Thymus (tissue), 11 donors: ENCODE measurements at regions not wholly inside any gene's neighbourhood (a gene's known extent, or its start where the extent isn't known, plus 50 kb on each side); places are given as distances from the start of the nearest gene placed in this dataset.

Source experiments
- DNase-seq, 9 donors: peaks; one replicate each; pipeline ENCODE4 v3.0.0-alpha.2; 2013; ENCODE audit warnings: low spot score in 9 of 9, low read depth in 6 of 9, missing footprints in 1 of 9
- H3K27ac ChIP-seq, 2 donors: one replicate each; pipeline ENCODE4 v1.5.1; 2013; ENCODE audit warnings: control low read depth in 1 of 2, low read depth in 1 of 2, low read length in 1 of 2, mild to moderate bottlenecking in 1 of 2, moderate library complexity in 1 of 2
- H3K27me3 ChIP-seq, 2 donors: one replicate each; pipeline ENCODE4 v1.5.1; 2013; ENCODE audit warnings: low read length in 1 of 2; ENCODE audit not compliant: control insufficient read depth in 2 of 2, insufficient read depth in 1 of 2
- H3K36me3 ChIP-seq, 2 donors: one replicate each; pipeline ENCODE4 v1.5.1; 2013; ENCODE audit warnings: low read length in 1 of 2, mild to moderate bottlenecking in 1 of 2, moderate library complexity in 1 of 2; ENCODE audit not compliant: control insufficient read depth in 2 of 2, insufficient read depth in 2 of 2
- H3K4me1 ChIP-seq, 2 donors: one replicate each; pipeline ENCODE4 v1.5.1; 2013; ENCODE audit warnings: low read length in 2 of 2; ENCODE audit not compliant: control insufficient read depth in 2 of 2, insufficient read depth in 2 of 2
- H3K4me3 ChIP-seq, 2 donors: one replicate each; pipeline ENCODE4 v1.5.1; 2013; ENCODE audit warnings: low read length in 2 of 2, control low read depth in 1 of 2, mild to moderate bottlenecking in 1 of 2
- H3K9me3 ChIP-seq, 2 donors: one replicate each; pipeline ENCODE4 v1.5.1; 2013; ENCODE audit warnings: low read length in 1 of 2, mild to moderate bottlenecking in 1 of 2; ENCODE audit not compliant: control insufficient read depth in 2 of 2, insufficient read depth in 1 of 2
- WGBS: extraction: QIAGEN DNeasy Blood & Tissue Kit; methylation state at CpG from one replicate; pipeline ENCODE4 v1.1.7; 2013; 5-methylcytosine and 5-hydroxymethylcytosine counted together
- donor health status: healthy.

GRCh38 chr13:40167327-40167726 is 499.1 kb downstream of the FOXO1 start:
- no peak overlapping the region for H3K4me3 ChIP-seq
- H3K36me3 ChIP-seq: no peaks in the 10 kb centered on the region
- WGBS: 94% methylated on average over 6 of the region's 6 CpGs
- no peak for DNase-seq
- peaks cover 5 to 10% of the 10 kb centered on the region in 2 donors for H3K27me3 ChIP-seq
- H3K27ac ChIP-seq: no peak overlapping the region
- no peaks in the 10 kb centered on the region for H3K9me3 ChIP-seq
- peaks cover 0 to 9% of the 10 kb centered on the region in 2 donors for H3K4me1 ChIP-seq

DNA sequence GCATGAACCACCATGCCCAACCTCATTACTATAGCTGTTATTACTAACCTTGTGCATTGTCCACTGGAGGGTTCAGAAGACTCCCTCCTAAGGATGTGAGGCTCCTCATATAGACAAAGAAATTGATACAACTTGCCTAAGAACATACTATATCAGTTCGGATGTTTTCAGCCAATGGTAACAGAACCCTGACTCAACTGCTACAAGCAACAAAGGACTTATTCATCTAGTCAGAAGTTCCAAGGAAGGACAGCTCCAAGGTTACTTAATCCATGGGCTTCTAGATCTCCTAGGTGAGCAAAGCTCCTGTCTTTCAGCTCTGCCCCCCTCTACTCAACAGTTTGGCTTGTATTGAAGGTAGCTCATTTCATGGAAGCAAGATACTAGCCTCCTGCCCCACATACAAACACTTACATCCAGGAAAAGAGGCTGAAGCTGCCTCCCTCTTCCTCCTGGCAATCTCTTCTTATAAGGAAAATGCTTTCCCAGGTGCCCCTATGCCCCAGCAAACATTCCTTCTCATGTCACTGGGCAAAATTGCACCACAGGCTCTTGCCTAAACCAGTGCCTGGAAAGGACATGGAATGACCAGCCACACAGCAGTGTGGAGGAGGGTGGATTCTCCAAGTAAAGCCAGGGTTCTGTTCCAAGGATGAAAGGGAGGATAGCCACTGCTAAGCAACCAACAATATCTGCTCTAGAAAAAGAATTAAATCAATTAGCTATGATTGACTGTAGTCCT is 497.8 kb downstream of the FOXO1 start:
- Histone ChIP-seq H3K4me3 (no peak overlapping the region), H3K36me3 (no peaks in the 10 kb centered on the region)
- WGBS: 98% methylated on average over 1 of the region's 1 CpG

DNA sequence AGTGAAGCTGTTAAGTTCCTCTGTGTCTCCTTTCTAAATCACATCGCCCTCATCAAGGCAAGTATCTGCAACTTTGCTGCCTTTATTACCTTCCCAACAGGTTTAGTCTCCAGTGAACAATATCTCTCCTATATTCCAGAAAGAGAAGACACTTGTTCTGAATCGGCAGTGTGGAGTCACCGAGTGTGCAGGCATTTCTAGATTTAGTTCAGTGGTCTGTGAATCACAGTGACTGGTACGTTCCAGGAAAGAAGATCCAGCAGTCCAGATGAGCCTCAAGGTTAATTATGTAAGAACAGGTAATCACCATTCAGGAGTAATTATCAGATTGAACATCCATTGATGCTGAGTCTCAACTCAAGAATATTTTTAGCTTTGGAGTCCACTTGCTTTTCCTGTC is 497.0 kb downstream of the FOXO1 start:
- no peak overlapping the region for H3K27ac ChIP-seq
- H3K27me3 ChIP-seq: peaks cover 10 to 13% of the 10 kb centered on the region in 2 donors
- no peak for DNase-seq
- H3K4me1 ChIP-seq: peaks cover 0 to 14% of the 10 kb centered on the region in 2 donors
- no peak overlapping the region for H3K4me3 ChIP-seq
- no peaks in the 10 kb centered on the region for H3K36me3 ChIP-seq
- H3K9me3 ChIP-seq: no peaks in the 10 kb centered on the region
- 97% methylated on average over 4 of the region's 4 CpGs for WGBS

More for the DNA sequence above, 497.8 kb downstream of the FOXO1 start:
- H3K9me3 ChIP-seq: no peaks in the 10 kb centered on the region
- peaks cover 0 to 14% of the 10 kb centered on the region in 2 donors for H3K4me1 ChIP-seq
- H3K27ac ChIP-seq: no peak overlapping the region
- H3K27me3 ChIP-seq: peaks cover 10 to 13% of the 10 kb centered on the region in 2 donors
- DNase-seq: no peak

GRCh38 chr13:40170091-40170490 is 496.4 kb downstream of the FOXO1 start:
- WGBS: 95% methylated on average over 4 of the region's 4 CpGs
- peaks cover 0 to 14% of the 10 kb centered on the region in 2 donors for H3K4me1 ChIP-seq
- peaks cover 10 to 17% of the 10 kb centered on the region in 2 donors for H3K27me3 ChIP-seq
- H3K4me3 ChIP-seq: no peak overlapping the region
- no peak overlapping the region for H3K27ac ChIP-seq
- H3K9me3 ChIP-seq: no peaks in the 10 kb centered on the region
- no peak for DNase-seq
- H3K36me3 ChIP-seq: no peaks in the 10 kb centered on the region

DNA sequence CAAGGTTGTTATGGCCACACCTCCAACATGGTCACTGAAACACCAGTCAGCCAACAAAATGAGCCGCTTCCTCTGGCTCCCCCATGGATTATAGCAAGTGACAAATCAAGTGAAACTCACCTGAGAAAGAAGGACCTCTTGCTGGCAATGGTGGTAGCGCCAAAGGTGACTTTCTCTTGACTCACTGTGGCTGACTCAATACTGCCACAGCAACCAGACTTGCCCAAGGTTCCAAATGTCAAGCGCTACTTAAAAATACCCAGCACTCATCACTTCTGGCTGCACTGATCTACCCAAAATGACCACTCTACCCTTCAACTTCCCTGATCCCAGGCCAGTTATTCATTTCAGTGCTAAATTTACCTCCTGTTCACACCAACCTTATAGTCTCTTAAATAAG is 495.5 kb downstream of the FOXO1 start:
- H3K4me3 ChIP-seq: no peak overlapping the region
- peaks cover 10 to 17% of the 10 kb centered on the region in 2 donors for H3K27me3 ChIP-seq
- no peaks in the 10 kb centered on the region for H3K36me3 ChIP-seq
- no peak overlapping the region for H3K27ac ChIP-seq
- no peak for DNase-seq
- H3K4me1 ChIP-seq: peaks cover 0 to 14% of the 10 kb centered on the region in 2 donors
- 98% methylated on average over 3 of the region's 3 CpGs for whole genome bisulfite sequencing
- no peaks in the 10 kb centered on the region for H3K9me3 ChIP-seq

- H3K4me1 ChIP-seq: peaks cover 0 to 14% of the 10 kb centered on the region in 2 donors
- 97% methylated on average over 2 of the region's 2 CpGs for WGBS
- H3K9me3 ChIP-seq: no peaks in the 10 kb centered on the region
- no peaks in the 10 kb centered on the region for H3K36me3 ChIP-seq
- H3K27ac ChIP-seq: no peak overlapping the region
- DNase-seq: no peak
- no peak overlapping the region for H3K4me3 ChIP-seq
- peaks cover 10 to 20% of the 10 kb centered on the region in 2 donors for H3K27me3 ChIP-seq
These were observed 494.9 kb downstream of the FOXO1 start for GRCh38 chr13:40171566-40171965.

- H3K27me3 ChIP-seq: peaks cover 10 to 20% of the 10 kb centered on the region in 2 donors
- H3K36me3 ChIP-seq: no peaks in the 10 kb centered on the region
- peaks cover 0 to 14% of the 10 kb centered on the region in 2 donors for H3K4me1 ChIP-seq
- H3K27ac ChIP-seq: no peak overlapping the region
- no peak for DNase-seq
- H3K9me3 ChIP-seq: no peaks in the 10 kb centered on the region
- WGBS: 32% methylated on average over 32 of the region's 32 CpGs
- peak overlapping the region in 1 of 2 donors; percentile 17 for H3K4me3 ChIP-seq
These were observed 494.3 kb downstream of the FOXO1 start for GRCh38 chr13:40172149-40172591.

DNA sequence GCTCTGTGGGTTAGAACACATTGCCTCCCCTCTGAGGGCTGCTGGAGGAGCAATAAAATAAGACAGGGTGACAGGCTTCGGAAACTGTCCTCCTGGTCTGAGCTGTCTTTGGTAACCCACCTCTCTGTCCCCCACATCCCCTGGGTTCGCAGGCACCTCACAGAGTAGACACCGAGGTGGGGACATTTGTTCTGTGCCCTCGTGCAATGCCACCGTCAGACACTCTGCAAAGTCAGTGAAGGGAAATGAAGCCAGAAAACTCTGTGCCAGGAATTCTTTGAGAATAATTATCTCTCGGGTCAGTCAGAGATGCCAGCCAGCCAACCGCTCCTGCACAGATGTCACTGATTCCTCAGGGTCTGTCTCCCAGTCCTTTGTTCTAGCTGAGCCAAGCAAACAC is 493.6 kb downstream of the FOXO1 start:
- H3K4me1 ChIP-seq: peaks cover 0 to 14% of the 10 kb centered on the region in 2 donors
- WGBS: 97% methylated on average over 7 of the region's 7 CpGs
- H3K9me3 ChIP-seq: no peaks in the 10 kb centered on the region
- no peak overlapping the region for H3K4me3 ChIP-seq
- no peak for DNase-seq
- H3K27me3 ChIP-seq: peaks cover 10 to 20% of the 10 kb centered on the region in 2 donors
- H3K36me3 ChIP-seq: no peaks in the 10 kb centered on the region
- no peak overlapping the region for H3K27ac ChIP-seq

GRCh38 chr13:40175639-40176038 is 490.8 kb downstream of the FOXO1 start:
- H3K4me3 ChIP-seq: no peak overlapping the region
- H3K9me3 ChIP-seq: no peaks in the 10 kb centered on the region
- peaks cover 0 to 18% of the 10 kb centered on the region in 2 donors for H3K4me1 ChIP-seq
- no peak overlapping the region for H3K27ac ChIP-seq
- H3K36me3 ChIP-seq: no peaks in the 10 kb centered on the region
- H3K27me3 ChIP-seq: peaks cover 5 to 25% of the 10 kb centered on the region in 2 donors
- no peak for DNase-seq
